ENCODE measurements at regions not wholly inside any gene's neighbourhood (a gene's known extent, or its start where the extent isn't known, plus 50 kb on each side); places are given as distances from the start of the nearest gene placed in this dataset.

DNA sequence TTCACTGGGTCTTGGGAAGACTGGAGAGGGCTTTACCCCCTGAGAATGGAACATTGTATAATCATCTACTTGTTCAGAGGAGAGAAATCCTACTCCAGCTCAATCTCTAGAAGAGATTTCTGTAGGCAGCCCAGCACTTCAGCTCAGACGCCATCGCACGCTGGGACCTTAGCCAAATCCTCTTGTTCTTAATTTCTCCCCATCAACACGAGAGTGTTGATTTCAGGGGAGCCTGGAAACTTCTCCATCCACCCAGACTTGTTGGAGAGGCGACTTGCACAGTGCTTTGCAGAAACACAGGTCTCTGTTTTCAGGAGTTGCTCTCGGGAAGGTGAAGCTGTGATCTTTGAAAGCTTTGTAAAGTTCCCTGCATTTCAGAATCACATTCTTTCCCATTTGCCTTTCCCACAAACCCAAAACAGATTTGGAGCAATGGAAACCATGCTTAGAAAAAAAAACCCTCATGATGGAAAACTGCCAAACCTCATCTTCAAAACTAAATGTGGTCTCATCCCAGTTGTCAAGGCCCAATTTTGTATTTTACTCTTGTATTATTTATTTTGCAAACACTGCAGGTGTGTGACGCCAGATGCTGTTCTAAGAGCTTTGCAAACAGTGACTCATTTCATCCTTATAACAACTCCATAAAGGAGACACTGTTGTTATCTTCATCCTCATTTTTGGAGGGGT lies 60.9 kb downstream of the CALML3 start:
- TF ChIP-seq, protein P1, sequence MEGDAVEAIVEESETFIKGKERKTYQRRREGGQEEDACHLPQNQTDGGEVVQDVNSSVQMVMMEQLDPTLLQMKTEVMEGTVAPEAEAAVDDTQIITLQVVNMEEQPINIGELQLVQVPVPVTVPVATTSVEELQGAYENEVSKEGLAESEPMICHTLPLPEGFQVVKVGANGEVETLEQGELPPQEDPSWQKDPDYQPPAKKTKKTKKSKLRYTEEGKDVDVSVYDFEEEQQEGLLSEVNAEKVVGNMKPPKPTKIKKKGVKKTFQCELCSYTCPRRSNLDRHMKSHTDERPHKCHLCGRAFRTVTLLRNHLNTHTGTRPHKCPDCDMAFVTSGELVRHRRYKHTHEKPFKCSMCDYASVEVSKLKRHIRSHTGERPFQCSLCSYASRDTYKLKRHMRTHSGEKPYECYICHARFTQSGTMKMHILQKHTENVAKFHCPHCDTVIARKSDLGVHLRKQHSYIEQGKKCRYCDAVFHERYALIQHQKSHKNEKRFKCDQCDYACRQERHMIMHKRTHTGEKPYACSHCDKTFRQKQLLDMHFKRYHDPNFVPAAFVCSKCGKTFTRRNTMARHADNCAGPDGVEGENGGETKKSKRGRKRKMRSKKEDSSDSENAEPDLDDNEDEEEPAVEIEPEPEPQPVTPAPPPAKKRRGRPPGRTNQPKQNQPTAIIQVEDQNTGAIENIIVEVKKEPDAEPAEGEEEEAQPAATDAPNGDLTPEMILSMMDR (IDR thresholded peaks at IDR 0.05; ENCODE audit: insufficient read depth, low read depth, low read length, missing control alignments) = no peak
- no peak overlapping the region for H3K4me3 ChIP-seq (ENCODE audit: low read depth, low read length)
- DNase-seq (ENCODE audit: low read depth) = no peak

DNA sequence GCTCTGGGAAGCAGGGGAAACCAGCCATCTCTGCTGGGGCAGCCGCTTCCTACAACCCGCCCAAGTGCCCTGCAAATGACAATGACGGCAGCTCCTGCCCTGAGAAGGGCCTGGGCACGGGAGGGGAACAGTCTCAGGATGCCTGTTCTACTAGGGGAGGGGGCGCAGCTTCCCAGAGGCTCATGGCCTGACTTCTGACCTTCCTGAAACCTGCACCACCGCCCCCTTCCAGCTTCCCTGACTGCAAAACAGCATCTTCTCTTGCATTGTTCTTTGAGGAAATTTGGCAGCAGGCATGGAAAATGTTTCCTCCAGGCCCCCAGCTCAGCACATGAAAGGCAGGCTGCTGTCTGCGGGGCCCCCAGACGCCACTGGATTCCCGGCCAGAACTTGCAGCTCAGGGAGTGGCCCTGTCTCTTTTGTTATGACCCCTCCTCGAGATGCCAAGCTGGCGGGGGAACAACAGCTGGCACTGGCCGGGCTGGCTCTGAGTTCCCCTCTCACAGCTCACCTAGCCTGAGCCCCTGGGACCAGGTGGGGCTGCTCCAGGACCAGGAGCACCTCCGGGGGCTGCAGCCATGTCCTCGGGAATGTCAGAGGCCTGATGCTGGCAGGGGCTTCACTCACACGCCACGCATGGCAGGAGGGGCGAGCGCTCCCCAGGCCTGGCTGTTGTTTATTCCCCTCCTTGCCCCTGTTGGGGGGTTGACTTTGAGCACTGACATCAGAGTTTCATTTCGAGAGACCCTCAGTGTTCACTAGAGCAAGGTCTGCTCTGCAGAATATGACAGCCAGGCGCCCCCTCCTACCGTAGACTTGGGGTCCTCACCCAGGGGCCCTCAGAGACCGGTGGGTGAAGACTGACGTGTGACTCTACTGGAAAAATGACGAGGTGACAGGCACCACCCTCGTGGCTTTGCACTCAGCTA lies 62.7 kb downstream of the CALML3 start:
- H3K4me3 ChIP-seq (ENCODE audit: low read depth, low read length) = no peak overlapping the region
- no peak for DNase-seq (ENCODE audit: low read depth)
- TF ChIP-seq, protein P1 (IDR thresholded peaks at IDR 0.05; ENCODE audit: insufficient read depth, low read depth, low read length, missing control alignments) = no peak

DNA sequence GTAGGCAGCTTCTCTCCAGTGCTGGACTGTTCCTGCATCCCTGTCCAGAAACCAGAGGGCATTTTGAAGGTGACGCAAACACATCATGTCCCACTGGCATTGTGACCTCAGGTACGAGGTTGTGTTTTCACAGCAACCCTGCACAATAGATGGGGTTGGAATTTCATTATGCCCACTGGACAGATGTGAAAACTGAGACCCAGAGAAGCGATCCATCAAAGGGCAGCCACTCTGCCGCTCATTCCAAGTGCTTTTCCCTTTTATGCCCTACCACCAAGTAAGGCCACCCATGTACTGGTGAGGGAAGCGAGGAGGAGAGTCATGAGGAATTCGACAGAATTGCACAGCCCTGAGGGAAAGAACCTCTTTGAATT lies 63.3 kb downstream of the CALML3 start:
- DNase-seq (ENCODE audit: low read depth) = no peak
- no peak overlapping the region for H3K4me3 ChIP-seq (ENCODE audit: low read depth, low read length)

DNA sequence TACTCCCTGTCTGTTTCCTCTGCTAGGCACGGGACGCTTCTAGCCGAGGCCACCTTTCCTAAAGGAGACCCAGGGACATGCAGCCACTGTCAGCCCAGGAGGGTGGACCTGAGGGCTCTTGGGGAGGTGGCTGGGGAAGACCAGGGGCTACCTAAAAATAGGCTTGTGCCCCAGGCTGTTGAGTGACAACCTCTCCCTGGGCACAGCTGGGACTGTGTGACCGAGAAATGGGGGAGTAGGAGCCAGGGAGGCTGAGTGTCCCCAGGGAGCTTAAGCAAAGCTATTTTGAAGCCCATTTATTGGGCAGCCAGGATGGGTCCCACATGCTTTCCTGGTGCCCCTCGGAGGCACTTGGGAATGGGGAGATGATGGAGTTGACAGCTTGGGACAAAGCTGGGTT lies 63.8 kb downstream of the CALML3 start:
- H3K4me3 ChIP-seq (ENCODE audit: low read depth, low read length) = no peak overlapping the region
- no peak for DNase-seq (ENCODE audit: low read depth)
- TF ChIP-seq, protein P1 (IDR thresholded peaks at IDR 0.05; ENCODE audit: insufficient read depth, low read depth, low read length, missing control alignments) = no peak

More for the DNA sequence above, 63.3 kb downstream of the CALML3 start:
- TF ChIP-seq, protein P1 (IDR thresholded peaks at IDR 0.05; ENCODE audit: insufficient read depth, low read depth, low read length, missing control alignments) = no peak
